ENCODE measurements at regions not wholly inside any gene's neighbourhood (a gene's known extent, or its start where the extent isn't known, plus 50 kb on each side); places are given as distances from the start of the nearest gene placed in this dataset.
A peak's percentile ranks its signal among the peaks of the same experiment; 100 is the strongest.

- DNase-seq (ENCODE audit: low spot score): no peak
These were observed 579.0 kb downstream of the TBC1D22A start for GRCh38 chr22:47341464-47341863.

- no peak for DNase-seq (ENCODE audit: low spot score)
These were observed 578.5 kb downstream of the TBC1D22A start for GRCh38 chr22:47340851-47341436.

DNA sequence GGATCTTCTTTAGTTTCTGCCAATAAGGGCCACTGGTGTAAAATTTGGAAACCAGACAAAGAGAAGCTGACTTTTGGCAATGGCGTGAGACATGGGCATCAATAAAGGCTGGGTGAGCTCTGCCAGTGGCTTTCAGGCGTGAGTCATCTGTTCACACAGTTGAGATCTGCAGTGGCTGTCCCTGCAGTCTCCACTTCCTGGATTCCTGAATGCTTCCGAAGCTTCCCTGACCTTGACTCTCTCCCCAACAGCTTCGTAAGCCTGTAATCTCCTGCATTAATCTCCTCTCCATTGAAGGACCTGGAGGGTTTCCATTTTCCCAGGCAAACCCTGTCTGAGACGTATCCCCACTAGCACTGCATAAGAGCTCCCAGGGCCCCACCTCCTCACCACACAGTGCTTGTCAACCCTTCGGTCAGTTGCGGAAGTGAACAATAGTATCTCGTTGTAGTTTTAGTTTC is 574.7 kb downstream of the TBC1D22A start:
- peak; percentile 69 for DNase-seq (ENCODE audit: low spot score)

DNA sequence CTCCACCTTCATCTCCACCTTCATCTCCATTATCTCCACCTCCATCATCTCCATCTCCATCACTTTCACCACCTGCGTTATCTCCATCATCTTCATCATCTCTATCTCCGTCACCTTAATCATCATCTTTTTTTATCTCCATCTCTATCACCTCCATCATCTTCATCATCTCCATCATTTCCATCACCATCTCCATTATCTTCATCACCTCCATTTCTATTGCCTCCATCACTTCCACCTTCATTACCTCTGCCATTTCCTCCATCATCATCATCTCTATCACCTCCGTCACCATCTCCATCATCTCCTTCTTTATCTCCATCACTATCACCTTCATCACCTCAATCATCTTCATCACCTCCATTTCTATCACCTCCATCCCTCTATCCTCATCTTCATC is 573.5 kb downstream of the TBC1D22A start:
- no peak for DNase-seq (ENCODE audit: low spot score)

- DNase-seq (ENCODE audit: low spot score): no peak
These were observed 573.0 kb downstream of the TBC1D22A start for GRCh38 chr22:47335460-47335859.

GRCh38 chr22:47334601-47335000 is 572.2 kb downstream of the TBC1D22A start:
- no peak for DNase-seq (ENCODE audit: low spot score)

- peak; percentile 66 for DNase-seq (ENCODE audit: low spot score)
These were observed 571.2 kb downstream of the TBC1D22A start for GRCh38 chr22:47333625-47334024.

- no peak for DNase-seq (ENCODE audit: low spot score)
These were observed 570.0 kb downstream of the TBC1D22A start for GRCh38 chr22:47332246-47332980.

DNA sequence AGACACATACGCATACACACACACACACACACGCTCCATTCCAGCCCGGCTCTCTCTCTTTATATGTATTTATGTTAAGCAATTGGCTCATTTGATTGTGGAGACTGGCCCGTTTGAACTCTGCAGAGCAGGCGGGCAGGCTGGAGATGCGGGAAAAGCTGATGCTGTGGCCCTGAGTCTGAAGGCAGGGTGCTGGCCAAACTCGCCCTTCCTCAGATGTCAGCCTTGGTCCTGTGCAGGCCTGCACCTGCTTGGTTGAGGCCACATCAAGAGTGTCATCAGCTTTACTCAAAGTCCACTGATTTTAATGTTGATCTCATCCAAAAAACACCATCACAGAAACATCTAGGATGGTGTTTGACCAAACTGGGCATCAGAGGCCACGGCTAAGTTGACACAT is 569.3 kb downstream of the TBC1D22A start:
- no peak for DNase-seq (ENCODE audit: low spot score)

DNA sequence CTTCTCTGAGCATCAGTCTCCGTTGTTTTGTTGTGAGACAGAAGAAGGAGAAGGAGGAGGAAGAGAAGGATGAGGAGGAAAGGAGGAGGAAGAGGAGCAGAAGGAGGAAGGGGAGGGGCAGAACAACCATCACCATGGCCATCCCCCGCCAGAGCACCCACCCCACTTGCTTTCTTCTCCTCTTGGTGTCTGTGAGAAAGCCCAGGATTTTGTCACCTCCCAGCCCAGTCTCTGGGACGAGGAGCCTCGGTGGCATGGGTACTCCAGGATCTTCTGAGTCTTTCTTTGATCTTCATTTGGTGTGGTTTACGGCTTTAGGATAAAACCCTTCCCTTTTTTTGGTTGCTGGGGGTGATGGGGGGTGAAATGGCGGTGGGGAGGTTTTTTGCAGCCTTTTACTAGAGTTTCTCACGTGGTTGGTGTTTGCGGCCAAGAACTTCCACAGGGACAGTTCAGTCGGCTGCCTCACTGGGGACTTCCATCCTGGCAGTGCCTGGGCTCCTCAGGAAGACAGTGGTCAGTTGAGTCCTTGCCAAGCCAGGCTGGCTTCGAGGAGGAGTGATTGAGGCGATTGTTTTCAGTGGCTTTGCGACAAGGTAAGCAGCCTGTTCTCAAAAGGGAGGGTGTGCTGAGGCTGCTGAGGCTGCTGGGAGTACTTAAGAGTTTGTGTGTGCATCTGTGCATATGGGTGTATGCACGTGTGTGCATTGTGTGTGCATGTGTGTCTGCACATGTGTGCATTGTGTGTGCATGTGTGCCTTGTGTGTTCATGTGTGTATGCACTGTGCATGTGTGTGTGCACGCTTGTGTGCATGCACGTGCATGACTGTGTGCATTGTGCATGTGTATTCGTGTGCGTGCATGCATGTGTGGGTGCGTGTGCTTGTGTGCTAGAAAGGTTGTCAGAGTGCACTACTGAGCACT is 567.5 kb downstream of the TBC1D22A start:
- DNase-seq (ENCODE audit: low spot score): no peak

DNA sequence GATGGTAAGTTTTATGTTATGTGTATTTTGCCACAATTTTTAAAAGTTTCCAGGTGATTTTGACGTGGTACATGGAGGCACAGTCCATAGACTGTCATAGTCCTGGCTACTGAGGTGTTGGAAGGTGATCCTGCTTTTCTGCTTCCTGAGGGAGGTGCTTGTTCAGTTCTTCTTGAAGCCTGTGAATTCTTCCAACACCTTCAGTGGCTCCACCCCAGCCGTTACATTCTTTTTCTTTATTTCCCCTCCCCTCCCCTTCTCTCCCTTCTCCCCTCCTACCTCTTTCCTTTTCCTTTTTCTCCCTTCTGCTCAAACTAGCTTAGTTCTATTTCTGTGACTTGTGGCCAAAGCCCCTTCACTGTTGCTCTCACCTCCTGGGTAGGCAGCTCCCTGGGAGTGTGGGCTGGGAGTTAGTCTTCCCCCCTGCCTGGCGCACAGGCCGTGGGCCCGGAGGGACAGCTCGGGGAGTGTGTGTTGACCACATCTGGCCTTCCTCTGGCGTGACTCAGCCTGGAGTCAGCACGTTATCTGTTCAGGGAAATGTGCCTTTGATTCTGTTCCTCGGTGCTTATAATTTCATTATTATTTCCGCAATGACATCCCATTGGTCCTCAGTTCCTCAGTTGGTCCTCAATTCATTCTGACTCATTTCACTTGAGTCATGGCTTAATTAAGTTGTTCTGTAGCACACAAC is 566.2 kb downstream of the TBC1D22A start:
- DNase-seq (ENCODE audit: low spot score): peak; percentile 94

DNA sequence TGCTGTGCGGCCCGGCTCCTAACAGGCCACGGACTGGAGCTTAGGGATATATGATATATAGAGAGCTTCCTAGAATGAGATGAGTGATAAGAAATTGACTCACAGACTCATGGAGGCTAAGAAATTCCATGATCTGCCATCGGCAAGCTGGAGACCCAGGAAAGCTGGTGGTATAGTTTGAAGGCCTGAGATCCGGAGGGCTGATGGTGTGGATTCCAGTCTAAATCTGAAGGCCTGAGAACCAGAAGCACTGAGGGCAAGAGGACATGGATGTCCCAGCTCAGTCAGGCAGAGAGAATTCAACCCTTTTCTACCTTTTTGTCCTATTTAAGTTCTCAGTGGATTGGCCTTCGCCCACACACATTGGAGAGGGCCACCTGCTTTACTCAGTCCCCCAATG is 564.8 kb downstream of the TBC1D22A start:
- DNase-seq (ENCODE audit: low spot score): no peak

DNA sequence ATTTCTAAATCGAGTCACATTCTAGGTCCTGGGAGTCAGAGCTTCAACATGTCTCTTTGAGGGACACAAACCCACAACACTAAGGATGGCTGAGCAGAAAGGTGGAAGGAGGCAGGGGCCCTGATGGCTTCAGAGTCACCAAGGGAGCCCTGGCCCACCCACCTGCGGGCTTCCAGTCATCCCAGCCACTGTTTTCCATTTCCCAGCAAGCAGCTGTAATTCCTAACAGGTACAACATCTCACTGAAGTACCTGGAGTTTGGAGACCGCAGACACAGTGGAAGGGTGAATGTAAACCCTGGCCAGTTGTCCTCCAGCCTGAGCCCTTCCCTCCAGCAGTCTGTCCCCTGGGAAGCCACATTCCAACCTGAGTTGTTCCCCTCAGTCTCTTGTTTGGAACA is 562.8 kb downstream of the TBC1D22A start:
- no peak for DNase-seq (ENCODE audit: low spot score)

DNA sequence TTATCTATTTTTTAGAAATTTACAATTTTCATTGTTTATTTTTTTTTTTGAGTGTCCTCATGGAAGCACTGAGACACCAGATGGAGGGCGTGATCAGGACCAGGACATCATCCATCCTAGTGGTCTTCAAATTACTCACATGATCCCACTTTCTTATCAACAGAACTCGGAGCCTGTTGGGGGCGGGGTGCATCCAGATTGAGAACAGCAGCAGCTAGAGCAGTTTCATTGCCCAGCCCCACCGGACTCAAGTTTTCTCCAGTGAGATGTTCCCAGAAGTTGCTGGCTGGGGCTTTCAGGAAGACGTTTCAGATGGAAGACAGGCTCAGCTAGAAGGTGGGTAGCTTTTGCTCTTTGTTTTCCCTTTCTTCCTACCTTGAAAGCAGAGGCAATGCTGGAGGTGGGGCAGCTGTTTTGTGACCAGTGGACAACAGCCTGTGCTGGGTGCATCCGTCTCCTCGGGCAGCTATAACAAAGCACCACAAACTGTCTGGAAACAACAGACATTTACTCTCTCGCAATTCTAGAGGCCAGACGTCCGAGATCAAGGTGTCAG is 562.1 kb downstream of the TBC1D22A start:
- DNase-seq (ENCODE audit: low spot score): no peak

- no peak for DNase-seq (ENCODE audit: low spot score)
These were observed 561.1 kb downstream of the TBC1D22A start for GRCh38 chr22:47323518-47323917.

- DNase-seq (ENCODE audit: low spot score): no peak
These were observed 560.4 kb downstream of the TBC1D22A start for GRCh38 chr22:47322854-47323253.

DNA sequence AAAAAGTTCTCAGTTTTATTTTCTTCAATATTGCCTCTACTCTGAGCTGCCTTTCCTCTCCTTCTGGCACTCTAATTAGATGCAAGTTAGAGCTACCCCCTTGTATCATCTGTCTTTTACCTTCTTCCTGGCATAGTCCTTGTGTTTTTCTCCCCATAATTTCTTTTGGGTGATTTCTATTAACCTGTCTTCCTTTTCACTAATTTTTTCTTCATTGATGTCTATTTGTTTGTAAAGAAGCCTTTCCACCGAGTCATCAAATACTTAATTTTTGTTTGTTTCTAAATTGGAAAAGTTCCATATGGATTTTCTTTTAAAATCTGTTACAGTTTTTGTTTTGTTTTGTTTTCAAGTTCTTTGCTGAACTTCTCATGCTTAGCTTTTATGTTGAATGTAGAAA is 558.1 kb downstream of the TBC1D22A start:
- no peak for DNase-seq (ENCODE audit: low spot score)

GRCh38 chr22:47318041-47318737 is 555.7 kb downstream of the TBC1D22A start:
- no peak for DNase-seq (ENCODE audit: low spot score)

GRCh38 chr22:47315862-47316419 is 553.5 kb downstream of the TBC1D22A start:
- DNase-seq (ENCODE audit: low spot score): no peak

- no peak for DNase-seq (ENCODE audit: low spot score)
These were observed 548.2 kb downstream of the TBC1D22A start for GRCh38 chr22:47310601-47311000.

DNA sequence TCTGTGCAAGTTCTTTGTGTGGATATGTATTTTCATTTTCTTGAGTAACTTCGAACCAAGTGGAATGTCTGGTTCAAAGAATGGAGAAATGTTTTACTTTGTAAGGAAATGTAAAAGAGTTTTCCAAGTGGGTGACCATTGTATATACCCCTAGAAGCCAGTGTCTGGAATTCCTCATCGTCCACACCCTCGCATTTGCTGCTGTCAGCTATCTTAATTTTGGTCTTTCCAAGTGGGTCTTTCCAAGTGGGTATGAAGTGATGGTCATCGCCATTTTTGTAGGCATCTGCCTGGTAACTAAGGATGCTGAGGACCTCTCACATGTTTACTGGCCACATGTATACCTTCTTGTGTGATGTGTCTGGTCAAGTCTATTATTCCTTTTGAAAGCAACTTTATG is 547.5 kb downstream of the TBC1D22A start:
- DNase-seq (ENCODE audit: low spot score): no peak
